SK-N-MC (cell line): ENCODE measurements at regions not wholly inside any gene's neighbourhood (a gene's known extent, or its start where the extent isn't known, plus 50 kb on each side); places are given as distances from the start of the nearest gene placed in this dataset.
"Not testable (repeated sequence)": the region's sequence is repeated elsewhere in the genome, so short reads cannot be mapped to it uniquely, and the experiment has no call there.

Experiments used
- DNase-seq: peaks from one replicate; pipeline ENCODE4 v3.0.0-alpha.2; 2011; ENCODE audit warnings: low read depth, low spot score
- H3K27ac ChIP-seq: fragments of 200-600 bp; sonication (generic); 2 replicates; pipeline ENCODE4 v1.5.1; 2016; ENCODE audit warnings: mixed run types
- H3K36me3 ChIP-seq: fragments of 200-600 bp; sonication (generic); 2 replicates; pipeline ENCODE4 v1.6.1; 2017; ENCODE audit warnings: antibody characterized with exemption, low read length, mixed read lengths; ENCODE audit not compliant: insufficient read depth
- H3K4me3 ChIP-seq: fragments of 200-600 bp; sonication (generic); 2 replicates; pipeline ENCODE4 v1.5.1; 2016
- H3K9ac ChIP-seq: fragments of 200-600 bp; sonication (generic); 2 replicates; pipeline ENCODE4 v1.8.0; 2017; ENCODE audit warnings: mixed run types, mixed read lengths; ENCODE audit not compliant: insufficient read length
- H3K9me3 ChIP-seq: fragments of 200-600 bp; sonication (generic); 2 replicates; pipeline ENCODE4 v1.6.1; 2017; ENCODE audit warnings: low read depth, mild to moderate bottlenecking, antibody characterized with exemption, low read length, moderate library complexity, mixed read lengths
- EZH2 ChIP-seq: fragments of 200-600 bp; sonication (generic); IDR thresholded peaks from one replicate; pipeline ENCODE4 v1.6.1; 2017; ENCODE audit warnings: antibody characterized with exemption
- FOXP2 ChIP-seq: optimal IDR thresholded peaks from 2 replicates; pipeline ENCODE3; 2011; ENCODE audit warnings: mild to moderate bottlenecking, moderate library complexity; ENCODE audit not compliant: insufficient read depth; ENCODE audit errors: extremely low read length, control extremely low read depth
- POLR2AphosphoS5 ChIP-seq: IDR thresholded peaks from 2 replicates; pipeline ENCODE4 v1.6.1; 2012; ENCODE audit warnings: mild to moderate bottlenecking, low read depth, low read length, borderline replicate concordance

GRCh38 chr9:40935336-40935735 lies 193.1 kb downstream of the FOXD4L6 start:
- Histone ChIP-seq H3K9ac (no peak overlapping the region), H3K27ac (no peak overlapping the region), H3K9me3 (no peaks in the 10 kb centered on the region), H3K36me3 (no peaks in the 10 kb centered on the region), H3K4me3 (no peak overlapping the region)
- TF ChIP-seq POLR2AphosphoS5 (no peak), FOXP2 (no peak), EZH2 (no peak)
- no peak for DNase-seq

GRCh38 chr9:40934480-40934879 lies 194.0 kb downstream of the FOXD4L6 start:
- not testable (repeated sequence) for H3K27ac ChIP-seq, H3K9me3 ChIP-seq, H3K9ac ChIP-seq, DNase-seq, H3K36me3 ChIP-seq, H3K4me3 ChIP-seq

- DNase-seq, H3K27ac ChIP-seq, H3K9ac ChIP-seq, H3K9me3 ChIP-seq, H3K4me3 ChIP-seq, H3K36me3 ChIP-seq: not testable (repeated sequence)
These were observed 198.1 kb downstream of the FOXD4L6 start for GRCh38 chr9:40930426-40930825.

GRCh38 chr9:40929488-40929845 lies 199.0 kb downstream of the FOXD4L6 start:
- H3K4me3 ChIP-seq, DNase-seq, H3K9ac ChIP-seq, H3K27ac ChIP-seq, H3K9me3 ChIP-seq, H3K36me3 ChIP-seq: not testable (repeated sequence)

- H3K27ac ChIP-seq, result no peak overlapping the region
- no peak for TF ChIP-seq EZH2
- no peak for TF ChIP-seq FOXP2
- no peak for TF ChIP-seq POLR2AphosphoS5
- no peak overlapping the region for H3K4me3 ChIP-seq
- H3K9me3 ChIP-seq, result no peaks in the 10 kb centered on the region
- DNase-seq, result no peak
- H3K9ac ChIP-seq, result no peak overlapping the region
- H3K36me3 ChIP-seq, result no peaks in the 10 kb centered on the region
These were observed 199.5 kb downstream of the FOXD4L6 start for GRCh38 chr9:40928803-40929487.

- Histone ChIP-seq H3K27ac (no peak overlapping the region), H3K36me3 (no peaks in the 10 kb centered on the region), H3K9me3 (no peaks in the 10 kb centered on the region), H3K9ac (no peak overlapping the region), H3K4me3 (no peak overlapping the region)
- DNase-seq, result no peak
- TF ChIP-seq POLR2AphosphoS5 (no peak), EZH2 (no peak)
These were observed 200.4 kb downstream of the FOXD4L6 start for GRCh38 chr9:40927851-40928802.

- no peak overlapping the region for H3K27ac ChIP-seq
- H3K9me3 ChIP-seq, result no peaks in the 10 kb centered on the region
- no peak overlapping the region for H3K4me3 ChIP-seq
- no peaks in the 10 kb centered on the region for H3K36me3 ChIP-seq
- no peak overlapping the region for H3K9ac ChIP-seq
- TF ChIP-seq EZH2, result no peak
- no peak for DNase-seq
These were observed 201.2 kb downstream of the FOXD4L6 start for GRCh38 chr9:40927260-40927631.

- TF ChIP-seq POLR2AphosphoS5, result no peak
- no peak for TF ChIP-seq FOXP2
- TF ChIP-seq EZH2, result no peak
- no peaks in the 10 kb centered on the region for H3K36me3 ChIP-seq
- H3K9ac ChIP-seq, result no peak overlapping the region
- H3K9me3 ChIP-seq, result no peaks in the 10 kb centered on the region
- no peak overlapping the region for H3K4me3 ChIP-seq
- no peak for DNase-seq
- no peak overlapping the region for H3K27ac ChIP-seq
These were observed 201.8 kb downstream of the FOXD4L6 start for GRCh38 chr9:40926404-40927259.

GRCh38 chr9:40925149-40925548 lies 203.3 kb downstream of the FOXD4L6 start:
- TF ChIP-seq EZH2, result no peak
- TF ChIP-seq FOXP2, result no peak
- no peak for TF ChIP-seq POLR2AphosphoS5
- Histone ChIP-seq H3K4me3 (no peak overlapping the region), H3K36me3 (no peaks in the 10 kb centered on the region), H3K9ac (no peak overlapping the region), H3K27ac (no peak overlapping the region), H3K9me3 (no peaks in the 10 kb centered on the region)
- no peak for DNase-seq

GRCh38 chr9:40916399-40916783 lies 212.1 kb downstream of the FOXD4L6 start:
- DNase-seq, H3K9ac ChIP-seq, H3K36me3 ChIP-seq, H3K9me3 ChIP-seq, H3K27ac ChIP-seq, H3K4me3 ChIP-seq: not testable (repeated sequence)

GRCh38 chr9:40915660-40916398 lies 212.7 kb downstream of the FOXD4L6 start:
- not testable (repeated sequence) for DNase-seq, H3K27ac ChIP-seq, H3K9ac ChIP-seq, H3K9me3 ChIP-seq, H3K36me3 ChIP-seq, H3K4me3 ChIP-seq
